Esophagus muscularis mucosa (tissue), 4 donors: ENCODE measurements at regions not wholly inside any gene's neighbourhood (a gene's known extent, or its start where the extent isn't known, plus 50 kb on each side); places are given as distances from the start of the nearest gene placed in this dataset.

Experiments used
- DNase-seq: peaks from one replicate; pipeline ENCODE4 v3.0.0-alpha.2; 2017; ENCODE audit errors: extremely low spot score
- H3K27ac ChIP-seq, 4 donors: fragments of 200-600 bp; sonication (generic); replicated peaks in 1 of 4; 1 replicate in 3 of 4; 2 replicates in 1 of 4; pipeline ENCODE4 v1.5.1; 2016 to 2019; ENCODE audit warnings: mild to moderate bottlenecking in 1 of 4
- H3K27me3 ChIP-seq, 4 donors: fragments of 200-600 bp; sonication (generic); one replicate each; pipeline versions ENCODE4 v1.5.1 to v1.6.0; 2016 to 2019
- H3K36me3 ChIP-seq, 4 donors: fragments of 200-600 bp; sonication (generic); one replicate each; pipeline ENCODE4 v1.5.1; 2016 to 2019
- H3K4me1 ChIP-seq, 4 donors: fragments of 200-600 bp; sonication (generic); one replicate each; pipeline ENCODE4 v1.5.1; 2016 to 2019
- H3K4me3 ChIP-seq, 4 donors: fragments of 200-600 bp; sonication (generic); 1 replicate in 2 of 4; 2 replicates in 2 of 4; pipeline ENCODE4 v1.5.1; 2016 to 2019; ENCODE audit warnings: mild to moderate bottlenecking in 4 of 4, moderate library complexity in 1 of 4
- H3K9me3 ChIP-seq, 4 donors: fragments of 200-600 bp; sonication (generic); 1 replicate in 3 of 4; 2 replicates in 1 of 4; pipeline ENCODE4 v1.5.1; 2016 to 2019
- EP300 ChIP-seq: sonication (generic); formaldehyde crosslinking; IDR thresholded peaks from one replicate; pipeline ENCODE4 v1.6.1; 2017; ENCODE audit warnings: antibody characterized with exemption
- POLR2A ChIP-seq: fragments of 450-650 bp; IDR thresholded peaks from one replicate; pipeline ENCODE4 v1.6.1; 2017; ENCODE audit warnings: antibody characterized with exemption, moderate library complexity, mild to moderate bottlenecking, low read depth
- POLR2AphosphoS5 ChIP-seq, 2 donors: sonication (generic); formaldehyde crosslinking; IDR thresholded peaks; one replicate each; pipeline ENCODE4 v1.6.1; 2017; ENCODE audit warnings: antibody characterized with exemption in 2 of 2
- WGBS: methylation state at CpG from one replicate; pipeline ENCODE4 v1.1.5; 2018; 5-methylcytosine and 5-hydroxymethylcytosine counted together
- intact Hi-C: fragments of 100-400 bp; cut with DNase I; formaldehyde crosslinking; loops from one replicate; pipeline ENCODE4 v1.15.1; 2023
- TF ChIP-seq, protein P1 (sequence below), 3 experiments: fragments of 200-600 bp in 2 of 3; fragments of 450-650 bp in 1 of 3; sonication (generic) in 2 of 3; IDR thresholded peaks; one replicate each; pipeline ENCODE4 v1.5.1; 2017 to 2019; ENCODE audit warnings: antibody characterized with exemption in 3 of 3, mild to moderate bottlenecking in 2 of 3, moderate library complexity in 1 of 3

DNA sequence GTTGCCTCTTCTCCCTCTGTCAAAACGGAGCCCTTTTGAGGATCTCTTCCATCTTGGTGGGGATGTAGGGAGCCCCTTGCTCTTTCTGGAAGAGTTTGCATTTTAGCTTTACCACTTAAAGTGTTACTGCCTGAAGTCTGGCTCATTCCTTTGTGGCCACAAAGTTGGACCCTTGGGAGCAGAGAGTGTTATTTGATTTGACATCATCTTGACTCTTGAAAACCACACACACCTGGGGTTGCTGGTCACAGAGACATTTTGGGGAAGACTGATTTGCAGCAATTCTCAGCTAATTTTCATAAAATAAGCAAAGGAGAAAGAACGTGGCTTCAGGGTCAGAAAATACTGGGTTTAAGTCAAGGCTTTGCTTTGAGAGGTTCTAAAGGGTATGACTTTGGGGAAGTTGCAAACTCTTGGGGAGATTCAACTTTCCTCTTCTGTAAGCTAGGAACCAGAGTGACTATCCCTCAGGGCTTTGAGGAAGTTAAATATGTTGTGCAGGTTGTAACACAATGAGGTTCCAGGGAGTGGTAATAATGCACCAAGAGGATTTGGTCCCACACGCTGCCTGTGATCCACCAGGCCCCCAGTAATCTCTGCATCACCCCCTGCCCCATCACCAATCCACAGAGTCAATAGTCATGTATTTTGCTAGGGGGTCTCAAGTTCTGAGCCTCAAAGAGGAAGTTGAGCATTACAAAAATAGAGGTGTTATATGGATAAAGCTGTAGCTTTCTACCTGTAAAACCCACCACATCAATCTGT lies 141.6 kb upstream of the SLC24A3 start:
- WGBS, result 93% methylated on average over 3 of the region's 3 CpGs
- intact Hi-C loops, result no loop called here
- TF ChIP-seq EP300 (no peak), POLR2A (no peak), POLR2AphosphoS5 (IDR thresholded peaks at IDR 0.05) (no peak)
- TF ChIP-seq, protein P1, sequence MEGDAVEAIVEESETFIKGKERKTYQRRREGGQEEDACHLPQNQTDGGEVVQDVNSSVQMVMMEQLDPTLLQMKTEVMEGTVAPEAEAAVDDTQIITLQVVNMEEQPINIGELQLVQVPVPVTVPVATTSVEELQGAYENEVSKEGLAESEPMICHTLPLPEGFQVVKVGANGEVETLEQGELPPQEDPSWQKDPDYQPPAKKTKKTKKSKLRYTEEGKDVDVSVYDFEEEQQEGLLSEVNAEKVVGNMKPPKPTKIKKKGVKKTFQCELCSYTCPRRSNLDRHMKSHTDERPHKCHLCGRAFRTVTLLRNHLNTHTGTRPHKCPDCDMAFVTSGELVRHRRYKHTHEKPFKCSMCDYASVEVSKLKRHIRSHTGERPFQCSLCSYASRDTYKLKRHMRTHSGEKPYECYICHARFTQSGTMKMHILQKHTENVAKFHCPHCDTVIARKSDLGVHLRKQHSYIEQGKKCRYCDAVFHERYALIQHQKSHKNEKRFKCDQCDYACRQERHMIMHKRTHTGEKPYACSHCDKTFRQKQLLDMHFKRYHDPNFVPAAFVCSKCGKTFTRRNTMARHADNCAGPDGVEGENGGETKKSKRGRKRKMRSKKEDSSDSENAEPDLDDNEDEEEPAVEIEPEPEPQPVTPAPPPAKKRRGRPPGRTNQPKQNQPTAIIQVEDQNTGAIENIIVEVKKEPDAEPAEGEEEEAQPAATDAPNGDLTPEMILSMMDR (IDR thresholded peaks at IDR 0.05), result no peak

DNA sequence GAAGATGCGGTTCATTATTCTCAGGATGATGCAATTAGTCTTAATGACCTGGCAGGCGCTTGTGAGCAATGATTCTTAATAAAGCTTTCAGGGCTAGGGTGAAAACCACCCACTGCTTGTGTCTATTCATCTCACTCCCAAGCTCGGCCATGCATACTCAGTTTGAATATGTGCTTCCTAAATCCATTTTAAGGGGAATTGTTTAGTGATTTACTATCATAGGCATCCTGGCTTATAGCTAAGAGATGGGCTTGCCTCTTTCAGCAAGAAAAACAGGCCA lies 141.1 kb upstream of the SLC24A3 start:
- WGBS, result 72% methylated on average over 3 of the region's 3 CpGs
- Histone ChIP-seq H3K4me3 (no peak overlapping the region), H3K27me3 (no peaks in the 10 kb centered on the region), H3K4me1 (no peaks in the 10 kb centered on the region), H3K9me3 (no peaks in the 10 kb centered on the region), H3K27ac (no peak overlapping the region), H3K36me3 (no peaks in the 10 kb centered on the region)
- DNase-seq, result no peak
- intact Hi-C loops, result no loop called here
- TF ChIP-seq POLR2AphosphoS5 (IDR thresholded peaks at IDR 0.05) (no peak), EP300 (no peak), POLR2A (no peak)
- TF ChIP-seq, protein P1 (IDR thresholded peaks at IDR 0.05), result no peak

More for the DNA sequence above, 141.6 kb upstream of the SLC24A3 start:
- no peaks in the 10 kb centered on the region for H3K4me1 ChIP-seq
- no peaks in the 10 kb centered on the region for H3K9me3 ChIP-seq
- H3K36me3 ChIP-seq, result no peaks in the 10 kb centered on the region
- H3K4me3 ChIP-seq, result no peak overlapping the region
- DNase-seq, result peak; percentile 50
- H3K27me3 ChIP-seq, result no peaks in the 10 kb centered on the region
- H3K27ac ChIP-seq, result no peak overlapping the region

DNA sequence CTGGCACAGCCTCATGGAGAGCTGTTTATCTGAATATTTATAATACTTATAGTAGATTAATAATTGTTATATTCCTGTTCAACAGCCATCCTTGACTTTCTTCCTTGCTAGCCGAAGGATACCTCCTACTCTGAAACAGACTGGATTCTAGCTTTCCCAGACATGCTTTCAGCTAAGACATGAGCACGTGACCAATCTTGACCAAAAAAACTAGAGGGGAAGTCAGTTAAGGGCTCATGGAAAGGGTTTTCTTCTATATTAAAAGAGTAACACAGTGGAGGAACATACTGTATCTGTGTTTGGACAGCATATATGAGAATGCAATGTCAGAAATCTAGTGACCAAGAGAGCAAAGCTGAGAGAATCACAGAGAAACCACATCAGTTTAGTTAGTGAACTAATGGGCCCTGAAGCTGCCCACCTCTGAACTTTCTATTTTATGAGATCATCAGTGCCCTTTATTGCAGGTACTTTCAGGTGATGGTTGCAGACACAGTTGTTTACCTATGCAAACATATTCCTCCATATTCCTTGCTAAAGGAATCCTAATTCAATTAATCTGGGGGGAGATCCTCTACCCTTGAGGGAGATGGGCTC lies 140.4 kb upstream of the SLC24A3 start:
- no peak overlapping the region for H3K27ac ChIP-seq
- no peaks in the 10 kb centered on the region for H3K9me3 ChIP-seq
- no peaks in the 10 kb centered on the region for H3K27me3 ChIP-seq
- no peak for TF ChIP-seq EP300
- TF ChIP-seq POLR2A, result no peak
- no peak for TF ChIP-seq POLR2AphosphoS5 (IDR thresholded peaks at IDR 0.05)
- TF ChIP-seq, protein P1 (IDR thresholded peaks at IDR 0.05), result no peak
- 83% methylated on average over 2 of the region's 2 CpGs for WGBS
- no peaks in the 10 kb centered on the region for H3K4me1 ChIP-seq
- intact Hi-C loops, result no loop called here
- no peaks in the 10 kb centered on the region for H3K36me3 ChIP-seq
- DNase-seq, result no peak
- H3K4me3 ChIP-seq, result no peak overlapping the region

DNA sequence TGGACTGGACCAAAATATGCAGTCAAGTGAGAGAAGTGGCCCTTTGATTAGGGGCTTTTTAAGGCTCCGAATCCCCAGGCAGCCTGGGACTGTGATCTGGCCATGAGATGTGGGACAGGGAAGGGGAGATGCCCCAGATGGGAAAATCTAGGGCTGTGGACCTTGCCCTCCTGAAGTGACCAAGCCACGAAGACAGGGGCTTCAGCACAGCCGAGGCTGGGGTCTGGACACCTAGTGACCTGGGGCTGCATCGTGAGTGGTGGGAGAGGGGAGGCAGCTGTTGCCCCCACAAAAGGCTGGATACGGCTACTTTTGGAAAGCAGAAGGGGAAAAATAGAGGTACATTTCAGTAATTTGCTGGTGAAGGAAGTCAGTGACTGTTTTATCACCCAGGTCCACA lies 139.5 kb upstream of the SLC24A3 start:
- TF ChIP-seq POLR2A, result no peak
- TF ChIP-seq POLR2AphosphoS5 (IDR thresholded peaks at IDR 0.05), result no peak
- no peak for TF ChIP-seq EP300
- TF ChIP-seq, protein P1 (IDR thresholded peaks at IDR 0.05), result no peak
- Histone ChIP-seq H3K27me3 (no peaks in the 10 kb centered on the region), H3K36me3 (no peaks in the 10 kb centered on the region), H3K9me3 (no peaks in the 10 kb centered on the region), H3K4me1 (no peaks in the 10 kb centered on the region), H3K27ac (no peak overlapping the region), H3K4me3 (no peak overlapping the region)
- peak; percentile 45 for DNase-seq
- intact Hi-C loops, result no loop called here
- 73% methylated on average over 5 of the region's 5 CpGs for whole genome bisulfite sequencing
